Thyroid gland (tissue), 4 donors: ENCODE measurements at regions not wholly inside any gene's neighbourhood (a gene's known extent, or its start where the extent isn't known, plus 50 kb on each side); places are given as distances from the start of the nearest gene placed in this dataset.

Source experiments
- DNase-seq, 2 donors: peaks; one replicate each; pipeline ENCODE4 v3.0.0-alpha.2; 2019
- H3K27ac ChIP-seq, 3 donors: fragments of 200-600 bp; sonication (generic); 1 replicate in 2 of 3; 2 replicates in 1 of 3; pipeline ENCODE4 v1.5.1; 2016 to 2019; ENCODE audit warnings: mild to moderate bottlenecking in 1 of 3, moderate library complexity in 1 of 3
- H3K27me3 ChIP-seq: fragments of 200-600 bp; sonication (generic); one replicate; pipeline ENCODE4 v1.5.1; 2019
- H3K36me3 ChIP-seq, 2 donors: fragments of 200-600 bp; sonication (generic); one replicate each; pipeline ENCODE4 v1.5.1; 2016 to 2019
- H3K4me1 ChIP-seq, 2 donors: fragments of 200-600 bp; sonication (generic); one replicate each; pipeline ENCODE4 v1.5.1; 2017 to 2019
- H3K4me3 ChIP-seq, 3 donors: fragments of 200-600 bp; sonication (generic); replicated peaks in 1 of 3; 1 replicate in 2 of 3; 2 replicates in 1 of 3; pipeline ENCODE4 v1.5.1; 2016; ENCODE audit warnings: mild to moderate bottlenecking in 1 of 3
- H3K9me3 ChIP-seq: fragments of 200-600 bp; sonication (generic); one replicate; pipeline ENCODE4 v1.5.1; 2017
- POLR2A ChIP-seq, 2 donors: fragments of 450-650 bp; IDR thresholded peaks; one replicate each; pipeline ENCODE4 v1.6.1; 2017; ENCODE audit warnings: antibody characterized with exemption in 2 of 2, mild to moderate bottlenecking in 2 of 2, moderate library complexity in 1 of 2
- WGBS, 2 donors: methylation state at CpG; one replicate each; pipeline ENCODE4 v1.1.5; 2017; 5-methylcytosine and 5-hydroxymethylcytosine counted together
- intact Hi-C: fragments of 100-400 bp; cut with DNase I; formaldehyde crosslinking; loops from one replicate; pipeline ENCODE4 v1.15.1; 2023
- TF ChIP-seq, protein P1 (sequence below), 6 experiments: fragments of 200-600 bp in 3 of 6; fragments of 450-650 bp in 3 of 6; sonication (generic) in 3 of 6; IDR thresholded peaks; one replicate each; pipeline ENCODE4 v1.5.1; 2016 to 2019; ENCODE audit warnings: antibody characterized with exemption in 6 of 6, mild to moderate bottlenecking in 2 of 6, inconsistent platforms in 1 of 6, moderate library complexity in 1 of 6

DNA sequence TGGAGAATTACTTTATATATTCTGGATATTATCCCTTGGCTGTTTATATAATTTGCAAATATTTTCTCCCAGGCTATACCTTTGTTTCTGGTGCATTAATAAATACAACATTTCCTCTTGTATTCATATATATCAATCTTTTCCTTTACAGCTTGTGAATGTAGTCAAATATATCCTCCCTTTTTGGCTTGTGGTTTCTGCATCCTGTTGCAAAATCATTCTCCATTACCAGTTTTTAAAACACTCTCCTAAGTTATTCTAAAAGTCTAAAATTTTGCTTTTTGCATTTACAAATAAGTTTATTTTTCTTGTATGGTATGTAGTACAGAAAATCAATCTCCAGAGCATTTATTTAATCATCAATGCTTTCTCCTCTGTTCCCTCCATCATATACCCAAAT lies 909.4 kb downstream of the ADGRL2 start:
- H3K4me3 ChIP-seq: no peak overlapping the region
- no peak for TF ChIP-seq POLR2A (IDR thresholded peaks at IDR 0.05)
- TF ChIP-seq, protein P1, sequence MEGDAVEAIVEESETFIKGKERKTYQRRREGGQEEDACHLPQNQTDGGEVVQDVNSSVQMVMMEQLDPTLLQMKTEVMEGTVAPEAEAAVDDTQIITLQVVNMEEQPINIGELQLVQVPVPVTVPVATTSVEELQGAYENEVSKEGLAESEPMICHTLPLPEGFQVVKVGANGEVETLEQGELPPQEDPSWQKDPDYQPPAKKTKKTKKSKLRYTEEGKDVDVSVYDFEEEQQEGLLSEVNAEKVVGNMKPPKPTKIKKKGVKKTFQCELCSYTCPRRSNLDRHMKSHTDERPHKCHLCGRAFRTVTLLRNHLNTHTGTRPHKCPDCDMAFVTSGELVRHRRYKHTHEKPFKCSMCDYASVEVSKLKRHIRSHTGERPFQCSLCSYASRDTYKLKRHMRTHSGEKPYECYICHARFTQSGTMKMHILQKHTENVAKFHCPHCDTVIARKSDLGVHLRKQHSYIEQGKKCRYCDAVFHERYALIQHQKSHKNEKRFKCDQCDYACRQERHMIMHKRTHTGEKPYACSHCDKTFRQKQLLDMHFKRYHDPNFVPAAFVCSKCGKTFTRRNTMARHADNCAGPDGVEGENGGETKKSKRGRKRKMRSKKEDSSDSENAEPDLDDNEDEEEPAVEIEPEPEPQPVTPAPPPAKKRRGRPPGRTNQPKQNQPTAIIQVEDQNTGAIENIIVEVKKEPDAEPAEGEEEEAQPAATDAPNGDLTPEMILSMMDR (IDR thresholded peaks at IDR 0.05): no peak
- no peaks in the 10 kb centered on the region for H3K4me1 ChIP-seq
- intact Hi-C loops: no loop called here
- no peaks in the 10 kb centered on the region for H3K9me3 ChIP-seq
- DNase-seq: no peak
- H3K27me3 ChIP-seq: no peaks in the 10 kb centered on the region
- no peaks in the 10 kb centered on the region for H3K36me3 ChIP-seq
- H3K27ac ChIP-seq: no peak overlapping the region

DNA sequence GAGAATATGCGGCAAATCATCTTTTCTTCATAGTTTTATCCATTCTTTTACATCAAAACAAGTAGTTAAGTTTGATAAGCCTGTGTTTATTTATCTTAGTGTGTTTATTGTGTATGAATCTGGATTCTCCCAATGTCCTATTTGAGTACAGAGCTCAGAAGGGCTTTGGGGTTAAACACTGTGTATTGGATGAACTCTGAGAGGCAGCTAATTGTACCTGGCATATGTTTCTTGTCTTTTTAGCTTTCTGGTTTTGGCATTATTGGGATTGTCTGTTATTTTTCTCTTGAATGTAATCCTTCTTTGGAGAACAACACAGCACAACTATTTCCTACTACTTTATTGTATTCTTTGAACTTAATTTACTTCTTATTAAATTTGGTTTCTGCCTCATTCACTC lies 906.9 kb downstream of the ADGRL2 start:
- 89 to 96% methylated on average over 1 of the region's 1 CpG for WGBS, 2 donors
- H3K9me3 ChIP-seq: no peaks in the 10 kb centered on the region
- DNase-seq: no peak
- no peak overlapping the region for H3K27ac ChIP-seq
- no peak overlapping the region for H3K4me3 ChIP-seq
- no peaks in the 10 kb centered on the region for H3K27me3 ChIP-seq
- H3K36me3 ChIP-seq: no peaks in the 10 kb centered on the region
- no peak for TF ChIP-seq POLR2A (IDR thresholded peaks at IDR 0.05)
- TF ChIP-seq, protein P1 (IDR thresholded peaks at IDR 0.05): no peak
- no peaks in the 10 kb centered on the region for H3K4me1 ChIP-seq
- intact Hi-C loops: no loop called here

DNA sequence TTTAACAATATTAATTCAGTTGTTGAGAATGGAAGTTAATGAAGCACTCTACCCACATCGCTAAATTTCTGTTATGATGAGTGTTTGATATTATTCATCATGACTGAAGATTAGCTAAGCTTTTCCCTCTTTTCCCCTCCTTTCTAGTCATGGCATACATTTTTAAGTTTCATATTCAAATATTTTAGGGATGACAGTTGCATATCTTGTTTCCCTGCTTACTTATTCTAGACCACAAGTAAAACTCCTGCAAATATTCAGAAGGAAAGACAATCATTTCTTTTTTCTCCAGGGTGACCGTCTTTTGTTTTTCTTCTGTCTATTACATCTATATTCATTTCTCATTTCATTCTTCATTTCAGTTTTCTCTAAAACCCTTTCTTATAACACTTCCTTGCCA lies 906.0 kb downstream of the ADGRL2 start:
- H3K36me3 ChIP-seq: no peaks in the 10 kb centered on the region
- WGBS, 2 donors: 88 to 95% methylated on average over 2 of the region's 2 CpGs
- H3K27ac ChIP-seq: no peak overlapping the region
- no peaks in the 10 kb centered on the region for H3K4me1 ChIP-seq
- TF ChIP-seq, protein P1 (IDR thresholded peaks at IDR 0.05): no peak
- no peak for TF ChIP-seq POLR2A (IDR thresholded peaks at IDR 0.05)
- H3K4me3 ChIP-seq: no peak overlapping the region
- DNase-seq: no peak
- no peaks in the 10 kb centered on the region for H3K9me3 ChIP-seq
- intact Hi-C loops: no loop called here
- H3K27me3 ChIP-seq: no peaks in the 10 kb centered on the region

DNA sequence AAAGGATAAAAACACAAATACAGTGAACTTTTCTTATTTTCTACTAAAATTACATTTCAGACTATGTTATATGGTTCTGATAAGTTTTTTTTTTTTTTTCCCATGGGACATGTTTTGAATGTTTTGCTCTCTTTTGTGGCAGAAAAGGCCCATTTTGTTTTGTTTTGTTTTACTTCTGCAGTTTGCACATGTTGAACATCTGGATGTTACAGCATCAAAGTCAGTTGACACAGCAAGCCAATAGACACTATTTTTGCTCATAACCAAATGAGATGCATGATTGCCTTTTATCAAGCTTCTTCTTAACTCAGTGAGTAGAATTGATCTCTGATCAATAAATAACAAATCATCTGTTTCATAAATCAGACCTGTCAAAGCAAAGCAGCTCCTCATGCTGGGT lies 904.2 kb downstream of the ADGRL2 start:
- H3K9me3 ChIP-seq: no peaks in the 10 kb centered on the region
- DNase-seq: no peak

DNA sequence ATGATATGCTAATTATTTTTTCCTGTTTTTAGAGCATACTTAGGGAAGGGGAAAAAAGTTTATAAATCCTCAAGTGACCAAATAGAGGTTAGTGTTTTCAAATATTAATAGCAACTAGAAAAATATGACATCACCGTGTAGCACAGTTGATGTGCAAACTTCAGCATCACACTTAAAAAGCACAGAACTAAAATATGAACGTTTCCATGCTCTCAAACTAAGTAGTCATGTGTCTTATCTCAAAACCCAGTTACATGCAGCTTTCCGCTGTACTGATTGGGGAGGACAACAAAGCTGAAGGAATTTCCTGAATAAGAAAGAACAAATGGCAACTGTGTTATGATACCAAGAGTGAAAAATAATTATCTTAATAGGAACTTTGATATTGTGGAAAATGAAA lies 903.7 kb downstream of the ADGRL2 start:
- no peaks in the 10 kb centered on the region for H3K27me3 ChIP-seq
- no peak for DNase-seq
- H3K9me3 ChIP-seq: no peaks in the 10 kb centered on the region
- TF ChIP-seq POLR2A (IDR thresholded peaks at IDR 0.05): no peak
- TF ChIP-seq, protein P1 (IDR thresholded peaks at IDR 0.05): no peak
- H3K4me3 ChIP-seq: no peak overlapping the region
- 62 to 63% methylated on average over 3 of the region's 3 CpGs for whole genome bisulfite sequencing, 2 donors
- no peak overlapping the region for H3K27ac ChIP-seq
- intact Hi-C loops: no loop called here
- H3K36me3 ChIP-seq: no peaks in the 10 kb centered on the region
- no peaks in the 10 kb centered on the region for H3K4me1 ChIP-seq

More for the DNA sequence above, 904.2 kb downstream of the ADGRL2 start:
- Histone ChIP-seq H3K4me1 (no peaks in the 10 kb centered on the region), H3K27me3 (no peaks in the 10 kb centered on the region), H3K27ac (no peak overlapping the region), H3K4me3 (no peak overlapping the region), H3K36me3 (no peaks in the 10 kb centered on the region)
- intact Hi-C loops: no loop called here
- TF ChIP-seq, protein P1 (IDR thresholded peaks at IDR 0.05): no peak
- no peak for TF ChIP-seq POLR2A (IDR thresholded peaks at IDR 0.05)
